GM18520 (cell line): ENCODE measurements at regions not wholly inside any gene's neighbourhood (a gene's known extent, or its start where the extent isn't known, plus 50 kb on each side); places are given as distances from the start of the nearest gene placed in this dataset.
"Not testable (repeated sequence)": the region's sequence is repeated elsewhere in the genome, so short reads cannot be mapped to it uniquely, and the experiment has no call there.

Experiments used
- ATAC-seq: cut with Tn5 transposase; IDR thresholded peaks from one replicate; pipeline ENCODE4 v1.9.1; 2021; ENCODE audit not compliant: unreplicated experiment

DNA sequence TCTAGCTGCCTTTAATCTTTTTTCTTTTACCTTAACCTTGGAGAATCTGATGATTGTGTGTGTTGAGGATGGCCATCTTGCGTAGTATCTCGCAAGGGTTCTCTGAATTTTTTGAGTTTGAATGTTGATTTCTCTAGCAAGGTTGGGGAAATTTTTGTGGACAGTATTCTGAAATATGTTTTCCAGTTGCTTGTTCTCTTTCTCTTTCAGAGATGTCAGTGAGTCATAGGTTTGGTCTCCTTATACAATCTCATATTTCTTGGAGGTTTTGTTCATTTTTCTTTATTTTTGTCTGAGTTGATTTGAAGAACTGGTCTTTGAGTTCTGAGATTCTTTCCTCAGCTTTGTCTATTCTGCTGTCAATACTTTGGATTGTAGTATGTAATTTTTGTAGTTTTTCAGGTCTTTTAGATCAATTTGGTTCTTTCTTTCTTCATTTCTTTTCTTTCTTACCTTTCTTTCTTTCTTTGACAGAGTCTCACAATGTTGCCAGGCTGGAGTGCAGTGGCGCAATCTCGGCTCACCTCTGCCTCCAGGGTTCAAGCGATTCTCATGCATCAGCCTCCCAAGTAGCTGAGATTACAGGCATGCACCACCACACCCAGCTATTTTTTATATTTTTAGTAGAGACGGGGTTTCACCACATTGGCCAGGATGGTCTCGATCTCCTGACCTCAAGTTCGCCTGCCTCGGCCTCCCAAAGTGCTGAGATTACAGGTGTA is 366.4 kb upstream of the RASGRP1 start:
- no peak for ATAC-seq

DNA sequence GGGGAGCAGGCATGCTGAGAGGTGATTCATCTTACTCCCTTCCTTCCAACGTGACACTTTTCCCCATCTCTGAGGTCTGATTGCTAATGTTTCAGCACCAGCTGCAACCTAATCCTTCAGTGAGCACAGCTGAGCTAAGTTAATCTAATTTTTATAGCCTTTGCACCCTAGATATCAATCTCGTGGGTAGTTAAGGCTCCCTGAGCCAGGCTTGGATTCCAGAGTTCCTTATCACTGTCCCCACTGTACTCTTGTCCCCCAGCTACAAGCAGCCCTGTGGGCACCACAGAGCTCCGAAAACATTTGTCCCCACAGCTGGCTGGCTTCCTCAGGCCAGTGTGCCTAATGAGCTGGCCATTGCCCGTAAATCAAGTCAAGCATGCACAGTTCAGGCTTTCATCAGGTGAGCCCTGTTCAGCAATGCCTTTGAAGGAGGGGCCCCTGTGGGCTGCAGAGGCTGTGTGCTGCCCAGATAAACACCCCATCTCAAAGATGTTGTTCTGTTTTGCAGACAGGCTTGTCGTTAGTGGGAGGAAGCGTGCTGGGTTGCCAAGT is 376.9 kb upstream of the RASGRP1 start:
- no peak for ATAC-seq

GRCh38 chr15:38944536-38944935 is 379.9 kb upstream of the RASGRP1 start:
- ATAC-seq: no peak

DNA sequence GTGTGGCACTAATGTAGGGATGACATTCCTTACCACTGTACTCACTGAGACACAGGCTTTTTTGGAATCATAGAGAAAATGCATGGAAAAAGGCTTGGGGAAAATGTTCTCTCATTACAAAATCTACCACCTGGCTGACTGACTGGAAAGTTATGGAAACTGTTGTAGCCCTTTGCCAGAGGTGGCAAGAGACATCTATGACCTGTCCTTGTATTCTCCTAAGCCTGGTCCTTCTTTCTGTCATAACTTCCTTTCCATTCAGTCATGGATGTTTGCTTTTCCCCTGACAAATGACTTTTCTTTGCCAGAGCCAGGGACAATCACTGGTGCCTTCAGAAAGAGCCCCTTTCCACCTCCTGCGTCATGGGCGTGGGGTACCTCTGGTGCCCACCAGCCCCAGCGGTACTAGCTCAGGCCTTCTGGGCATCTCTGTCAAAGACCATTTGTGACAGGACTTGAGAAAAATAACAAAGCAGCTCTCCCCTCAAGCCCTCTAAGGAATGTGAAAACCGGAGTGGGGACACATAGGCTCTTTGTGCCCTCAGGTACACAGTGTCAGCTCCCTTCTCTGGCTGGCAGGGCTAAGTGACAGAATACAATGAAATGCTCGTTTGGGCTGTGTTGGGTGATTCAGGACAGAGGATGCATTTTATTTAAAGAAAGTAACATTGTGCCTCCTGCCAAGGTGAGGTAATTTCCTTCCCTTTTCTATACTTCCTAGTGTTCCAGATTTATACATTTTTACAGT is 381.1 kb upstream of the RASGRP1 start:
- ATAC-seq: no peak

GRCh38 chr15:38954090-38954489 is 389.5 kb upstream of the RASGRP1 start:
- ATAC-seq: no peak

GRCh38 chr15:38961456-38961855 is 396.8 kb upstream of the RASGRP1 start:
- no peak for ATAC-seq

DNA sequence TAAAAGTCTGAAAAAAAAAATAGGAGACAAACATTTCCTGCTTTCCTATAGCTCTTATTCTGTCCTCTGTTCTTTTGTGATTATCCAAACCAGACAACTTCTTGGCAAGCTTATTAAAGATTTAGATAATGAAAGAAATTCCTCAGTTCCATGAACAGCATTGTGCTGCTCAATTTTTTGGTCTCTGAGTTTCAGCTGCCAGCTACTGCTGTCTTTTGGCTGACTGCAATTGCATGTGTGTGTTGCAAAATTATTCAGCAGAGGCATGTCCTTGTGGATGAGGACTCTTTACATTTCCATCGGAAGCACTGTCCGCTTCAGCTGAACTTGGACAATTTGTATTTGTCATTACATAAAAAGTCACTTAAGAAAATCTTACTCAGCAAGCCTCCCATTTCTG is 397.3 kb upstream of the RASGRP1 start:
- ATAC-seq: no peak

DNA sequence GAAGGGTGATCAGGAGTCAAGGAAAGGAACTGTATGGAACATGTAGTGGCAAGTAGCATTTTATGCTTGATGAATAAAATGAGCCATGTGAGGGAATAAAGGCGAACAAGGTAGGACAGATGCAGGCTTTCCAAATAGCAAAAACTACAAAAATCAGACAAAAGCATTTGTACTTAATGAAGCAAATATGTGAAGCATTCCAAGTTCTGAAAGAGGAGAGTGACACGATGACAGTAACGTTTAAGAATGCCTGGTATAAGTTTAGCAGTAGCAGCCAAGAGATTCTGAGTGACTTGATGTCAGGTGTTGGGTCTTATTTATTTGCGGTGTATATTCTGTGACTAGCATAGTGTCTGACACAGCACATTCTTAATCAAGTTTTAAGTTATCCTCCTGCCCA is 408.2 kb upstream of the RASGRP1 start:
- no peak for ATAC-seq

DNA sequence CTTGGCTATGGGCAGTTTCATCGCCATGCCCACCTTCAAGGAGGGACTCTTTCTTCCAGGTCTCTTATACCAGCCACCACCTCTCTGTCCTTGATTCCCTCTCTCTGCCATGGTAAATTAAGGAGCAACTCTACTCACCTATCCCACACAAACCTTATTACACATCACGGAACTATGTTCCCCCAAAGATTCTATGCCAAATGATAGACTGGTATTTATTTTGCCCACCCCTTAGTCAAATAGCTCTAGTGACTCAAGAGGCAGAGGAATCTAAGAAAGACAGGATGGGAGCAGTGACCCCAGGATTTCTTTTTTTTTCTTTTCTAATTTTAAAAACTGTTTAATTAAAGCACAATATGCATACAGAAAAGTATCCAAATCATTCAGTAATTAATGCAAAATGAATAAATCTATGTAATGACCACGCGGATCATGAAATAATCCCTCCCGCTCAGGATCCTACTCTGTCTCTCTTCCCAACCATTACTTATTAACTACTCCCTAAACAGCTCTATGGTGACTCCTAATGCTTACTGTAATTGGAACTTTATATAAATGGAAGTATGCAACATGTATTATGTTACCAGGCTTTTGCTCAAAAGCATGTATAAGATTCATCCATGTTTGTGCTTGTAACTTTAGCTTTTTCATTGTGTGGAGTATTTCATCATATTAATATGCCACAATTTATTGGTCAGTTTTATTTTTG is 410.8 kb upstream of the RASGRP1 start:
- ATAC-seq: no peak

- ATAC-seq: no peak
Observed at GRCh38 chr15:38991126-38991525, 426.5 kb upstream of the RASGRP1 start.

DNA sequence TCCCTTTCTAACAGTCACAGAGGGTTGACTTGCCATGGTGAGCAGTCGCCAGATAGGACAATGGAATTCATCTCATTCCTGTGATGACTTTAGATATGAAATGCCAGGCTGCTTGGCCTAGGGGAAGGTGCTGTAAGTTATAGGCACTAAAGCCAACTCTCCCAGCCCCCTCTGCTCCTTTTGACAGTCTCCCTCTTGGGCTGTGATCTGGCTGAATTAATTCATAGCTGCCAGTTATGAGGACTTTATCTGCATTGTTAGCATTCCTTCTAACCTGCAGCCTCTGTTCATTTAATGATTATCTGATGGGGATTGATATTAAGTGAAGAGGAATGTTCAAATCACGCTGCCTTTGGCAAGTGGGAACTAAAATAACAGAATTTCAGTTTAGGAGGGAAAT is 427.1 kb upstream of the RASGRP1 start:
- no peak for ATAC-seq

DNA sequence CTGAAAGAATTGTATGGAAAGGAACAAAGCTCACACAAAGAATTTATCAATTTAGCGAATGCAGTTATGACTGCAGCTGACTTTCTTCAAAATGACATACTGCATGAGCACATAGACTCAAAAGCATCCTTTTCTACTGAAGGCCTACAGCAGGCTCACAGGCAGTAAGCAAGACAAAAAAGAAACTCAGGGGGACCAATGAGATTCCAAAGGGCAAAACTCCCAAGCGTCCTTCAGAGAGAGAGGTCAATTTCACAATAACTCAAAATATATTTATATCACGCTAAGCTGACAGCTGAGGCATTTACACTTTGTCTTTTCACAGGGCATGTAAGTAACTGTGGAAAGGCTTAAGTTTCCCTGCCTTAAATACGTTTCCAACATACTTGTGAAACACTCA is 427.9 kb upstream of the RASGRP1 start:
- no peak for ATAC-seq

- ATAC-seq: no peak
Observed at GRCh38 chr15:38992930-38993329, 428.3 kb upstream of the RASGRP1 start.

DNA sequence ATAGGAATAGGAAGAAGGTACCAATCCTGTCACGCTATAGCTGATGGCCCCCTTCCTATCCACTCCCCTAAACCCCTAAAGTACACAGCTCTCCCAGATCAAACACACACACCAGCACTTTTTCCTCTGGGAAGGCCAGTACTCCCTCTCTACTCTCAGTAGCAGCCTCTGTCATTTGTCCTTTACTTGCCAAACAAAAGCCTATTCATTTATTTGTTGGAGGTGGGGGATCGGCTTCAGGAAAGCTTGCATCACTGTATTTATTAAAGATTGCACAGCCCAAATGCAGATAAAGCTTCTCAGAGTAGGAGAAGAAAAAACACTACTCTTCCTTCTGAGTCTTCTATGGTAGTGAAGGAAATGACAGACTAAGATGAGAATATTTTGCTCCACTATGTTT is 429.7 kb upstream of the RASGRP1 start:
- no peak for ATAC-seq

DNA sequence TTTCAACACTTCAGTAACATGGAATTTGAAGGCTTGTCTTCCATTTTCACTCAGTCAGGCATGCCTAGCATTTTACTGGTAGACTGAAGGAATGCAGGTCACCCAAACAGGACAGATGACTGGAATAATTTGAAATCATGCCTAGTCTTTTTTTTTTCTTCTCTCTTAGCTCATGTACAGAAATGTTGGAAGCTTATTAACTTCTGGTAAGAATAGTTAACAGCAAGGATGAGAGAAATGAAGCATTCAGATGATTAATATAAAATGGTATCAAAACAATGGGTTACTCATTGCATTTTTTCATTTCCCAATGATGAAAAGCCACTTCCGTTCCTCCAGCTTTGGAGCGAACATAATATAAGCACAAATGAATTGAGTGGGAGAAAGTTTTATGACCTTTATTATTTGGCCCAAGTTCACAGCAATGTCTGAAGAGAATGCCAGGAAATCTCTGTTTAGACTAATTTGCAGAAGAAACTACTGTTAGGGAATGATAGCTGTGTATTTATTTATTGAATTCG is 431.6 kb upstream of the RASGRP1 start:
- ATAC-seq: no peak

DNA sequence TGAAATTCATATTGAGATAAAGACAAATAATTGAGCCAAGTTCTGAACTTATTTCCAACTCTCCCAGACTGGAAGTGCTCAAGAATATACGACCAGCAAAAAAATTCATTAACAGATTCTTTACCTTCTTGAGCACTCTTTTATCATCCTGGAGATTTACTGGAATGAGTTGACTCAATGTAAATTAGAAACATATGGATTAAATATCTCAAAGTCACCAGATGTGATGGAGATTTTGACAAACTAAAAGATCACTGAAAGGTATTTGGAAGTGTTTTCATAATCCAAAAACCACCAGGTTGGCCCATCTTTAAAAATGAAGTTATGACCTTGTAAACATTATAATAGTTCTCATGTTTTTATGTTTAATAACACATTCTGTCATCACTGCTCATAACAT is 433.2 kb upstream of the RASGRP1 start:
- ATAC-seq: no peak

GRCh38 chr15:39000008-39000734 is 435.6 kb upstream of the RASGRP1 start:
- ATAC-seq: no peak

DNA sequence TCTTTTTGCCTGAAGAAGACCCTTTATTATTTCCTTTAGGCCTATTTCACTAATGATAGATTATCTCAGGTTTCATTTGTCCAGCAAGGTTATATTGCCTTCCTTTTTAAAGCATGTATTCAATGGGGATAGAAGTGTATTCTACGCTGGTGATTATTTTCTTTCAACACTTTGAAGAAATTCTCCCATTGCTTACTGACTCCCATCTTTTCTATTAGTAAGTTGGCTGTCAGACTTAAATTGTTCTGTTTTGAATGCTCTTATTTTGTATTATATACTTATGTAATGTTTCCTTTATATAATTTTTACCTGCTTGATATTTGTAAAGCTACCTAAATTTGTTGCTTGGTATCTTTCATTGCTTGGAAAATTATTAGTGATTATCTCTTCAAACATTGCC is 445.1 kb upstream of the RASGRP1 start:
- ATAC-seq: no peak

- not testable (repeated sequence) for ATAC-seq
Observed at GRCh38 chr15:39011066-39011465, 446.5 kb upstream of the RASGRP1 start.

DNA sequence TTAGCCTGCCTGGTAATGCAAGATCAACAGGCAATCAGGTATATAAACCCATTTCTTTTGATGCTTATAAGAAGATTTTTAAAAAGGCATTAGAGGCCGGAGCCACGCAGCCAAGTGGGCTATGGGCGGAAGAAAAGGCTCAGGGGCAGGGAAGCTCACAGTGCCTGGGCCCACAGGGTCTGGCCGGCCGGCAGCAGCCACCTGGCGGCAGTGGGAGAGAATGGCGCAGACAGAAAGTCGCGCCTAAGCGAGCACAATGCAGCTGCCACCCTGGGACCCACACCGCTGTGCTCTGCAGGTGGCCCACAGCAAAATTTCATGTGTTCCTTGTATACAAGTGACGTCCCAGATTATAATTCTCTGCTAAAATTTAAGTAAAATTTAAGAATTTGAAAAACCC is 448.6 kb upstream of the RASGRP1 start:
- no peak for ATAC-seq

GRCh38 chr15:39014682-39015081 is 450.1 kb upstream of the RASGRP1 start:
- ATAC-seq: no peak
